WI38 (cell line): ENCODE measurements at regions not wholly inside any gene's neighbourhood (a gene's known extent, or its start where the extent isn't known, plus 50 kb on each side); places are given as distances from the start of the nearest gene placed in this dataset.

Experiments used
- H3K4me3 ChIP-seq: 2 replicates; pipeline ENCODE4 v1.5.1; 2011; ENCODE audit warnings: low read depth, mild to moderate bottlenecking, control low read depth, low read length
- TF ChIP-seq, protein P1 (sequence below): IDR thresholded peaks from 2 replicates; pipeline ENCODE4 v1.5.1; 2012; ENCODE audit warnings: low read depth, mild to moderate bottlenecking, control low read depth, low read length

DNA sequence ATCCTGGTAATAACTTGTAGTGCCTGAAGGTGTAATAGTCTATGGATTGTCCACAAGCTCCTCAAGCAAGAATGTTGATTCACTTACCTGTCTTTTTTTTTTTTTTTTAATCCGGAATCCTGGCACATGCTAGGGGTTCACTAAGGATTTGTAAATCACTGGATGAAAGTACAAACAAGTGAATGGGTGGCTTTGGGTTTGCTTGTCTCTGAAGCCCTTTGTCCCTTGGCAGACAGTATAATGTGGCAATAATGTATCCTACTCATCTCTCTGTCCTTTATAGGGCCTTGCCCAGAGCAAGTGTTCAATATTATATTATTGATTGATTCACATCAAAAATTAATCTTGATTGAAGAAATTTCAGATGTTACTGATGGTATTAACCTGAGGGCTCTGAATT is 334.0 kb upstream of the CPEB2 start:
- TF ChIP-seq, protein P1, sequence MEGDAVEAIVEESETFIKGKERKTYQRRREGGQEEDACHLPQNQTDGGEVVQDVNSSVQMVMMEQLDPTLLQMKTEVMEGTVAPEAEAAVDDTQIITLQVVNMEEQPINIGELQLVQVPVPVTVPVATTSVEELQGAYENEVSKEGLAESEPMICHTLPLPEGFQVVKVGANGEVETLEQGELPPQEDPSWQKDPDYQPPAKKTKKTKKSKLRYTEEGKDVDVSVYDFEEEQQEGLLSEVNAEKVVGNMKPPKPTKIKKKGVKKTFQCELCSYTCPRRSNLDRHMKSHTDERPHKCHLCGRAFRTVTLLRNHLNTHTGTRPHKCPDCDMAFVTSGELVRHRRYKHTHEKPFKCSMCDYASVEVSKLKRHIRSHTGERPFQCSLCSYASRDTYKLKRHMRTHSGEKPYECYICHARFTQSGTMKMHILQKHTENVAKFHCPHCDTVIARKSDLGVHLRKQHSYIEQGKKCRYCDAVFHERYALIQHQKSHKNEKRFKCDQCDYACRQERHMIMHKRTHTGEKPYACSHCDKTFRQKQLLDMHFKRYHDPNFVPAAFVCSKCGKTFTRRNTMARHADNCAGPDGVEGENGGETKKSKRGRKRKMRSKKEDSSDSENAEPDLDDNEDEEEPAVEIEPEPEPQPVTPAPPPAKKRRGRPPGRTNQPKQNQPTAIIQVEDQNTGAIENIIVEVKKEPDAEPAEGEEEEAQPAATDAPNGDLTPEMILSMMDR: no peak
- H3K4me3 ChIP-seq: no peak overlapping the region

DNA sequence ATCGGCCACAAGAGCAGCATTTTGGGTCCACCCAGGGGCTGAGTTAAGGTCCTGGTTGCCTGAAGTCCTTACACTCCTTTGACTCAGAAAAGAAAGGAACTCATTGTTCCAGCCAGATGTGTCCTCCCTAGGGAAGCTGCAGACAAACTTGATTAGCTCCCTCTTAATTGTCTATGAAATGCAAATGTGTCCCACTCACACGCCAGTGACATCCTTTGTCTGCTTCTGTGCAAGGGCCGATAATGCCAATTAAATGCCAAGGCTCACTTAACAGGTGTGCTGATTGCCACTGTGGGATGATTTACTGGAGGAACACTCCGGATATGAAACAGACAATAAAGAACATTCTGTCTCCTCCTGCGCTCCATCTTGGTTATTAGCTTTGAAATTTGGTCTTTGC is 332.9 kb upstream of the CPEB2 start:
- TF ChIP-seq, protein P1: no peak
- H3K4me3 ChIP-seq: no peak overlapping the region

- no peak overlapping the region for H3K4me3 ChIP-seq
- TF ChIP-seq, protein P1: no peak
Observed at GRCh38 chr4:14671146-14671545, 331.1 kb upstream of the CPEB2 start.

DNA sequence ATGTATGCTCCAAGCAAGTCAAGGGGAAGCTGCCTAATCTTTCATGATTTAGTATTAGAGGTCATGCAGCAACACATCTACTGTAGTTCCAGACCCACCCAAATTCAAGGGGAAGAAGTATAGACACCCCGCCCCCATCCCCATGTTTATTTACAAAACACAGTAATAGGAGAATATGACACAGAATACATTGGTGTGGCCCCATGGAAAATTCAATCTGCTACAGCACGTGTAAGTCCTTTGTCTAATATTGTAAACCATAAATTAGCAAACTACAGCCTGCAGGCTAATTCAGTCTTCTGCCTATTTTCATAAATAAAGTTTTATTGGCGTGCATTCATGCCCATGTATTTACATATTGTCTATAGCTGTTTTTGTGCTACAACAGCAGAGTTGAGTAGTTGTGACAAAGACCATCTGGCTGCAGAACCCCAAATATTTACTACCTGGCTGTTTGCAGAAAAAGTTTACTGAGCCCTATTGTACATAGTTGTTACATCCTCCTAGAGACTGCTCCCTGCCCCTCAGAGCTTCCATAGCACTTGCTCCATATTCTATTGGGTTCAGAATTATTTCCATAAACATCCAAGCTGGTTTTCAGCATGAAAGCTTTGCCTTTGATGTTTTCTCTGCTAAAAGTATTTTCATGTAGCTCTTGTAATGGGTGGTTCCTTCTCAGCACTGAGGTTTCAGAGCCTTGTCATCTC is 326.8 kb upstream of the CPEB2 start:
- H3K4me3 ChIP-seq: no peak overlapping the region
- TF ChIP-seq, protein P1: no peak

DNA sequence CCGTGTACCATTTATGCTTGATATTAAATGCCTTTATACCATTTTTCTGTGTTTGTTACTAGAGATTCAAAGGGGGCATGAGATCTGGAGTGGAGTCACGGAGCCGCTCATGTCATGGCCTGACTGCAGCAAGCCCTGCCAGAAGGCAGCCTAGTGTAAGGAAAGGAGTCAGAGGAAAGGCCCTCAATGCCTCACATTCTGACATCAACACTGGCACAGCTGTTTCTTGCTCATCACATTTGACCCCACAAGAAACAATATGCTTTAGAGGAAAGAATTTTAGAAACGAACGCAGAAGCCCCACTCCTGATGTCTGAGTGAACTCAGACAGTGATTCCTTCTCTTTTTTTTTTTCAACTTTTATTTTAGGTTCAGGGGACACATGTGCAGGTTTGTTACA is 322.4 kb upstream of the CPEB2 start:
- no peak overlapping the region for H3K4me3 ChIP-seq
- TF ChIP-seq, protein P1: no peak

DNA sequence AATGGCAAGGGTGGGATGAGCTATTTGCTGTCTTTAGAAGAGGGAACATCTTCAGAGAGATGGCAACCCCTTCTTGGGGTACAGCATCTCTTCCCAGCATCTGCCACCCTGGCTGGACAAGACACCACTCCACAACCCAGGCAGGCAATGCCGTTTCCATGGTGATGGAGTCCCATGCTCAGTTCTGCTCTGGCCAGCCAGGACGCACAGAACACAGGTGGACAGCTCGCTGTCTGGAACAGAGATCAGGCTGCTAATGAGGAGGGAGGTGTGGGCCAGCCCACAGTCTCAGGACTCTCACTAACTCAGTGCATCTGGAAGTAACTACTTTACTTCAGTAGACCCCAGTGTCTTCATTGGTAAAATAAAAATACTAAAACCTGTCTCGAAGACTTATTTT is 321.0 kb upstream of the CPEB2 start:
- TF ChIP-seq, protein P1: no peak
- no peak overlapping the region for H3K4me3 ChIP-seq

DNA sequence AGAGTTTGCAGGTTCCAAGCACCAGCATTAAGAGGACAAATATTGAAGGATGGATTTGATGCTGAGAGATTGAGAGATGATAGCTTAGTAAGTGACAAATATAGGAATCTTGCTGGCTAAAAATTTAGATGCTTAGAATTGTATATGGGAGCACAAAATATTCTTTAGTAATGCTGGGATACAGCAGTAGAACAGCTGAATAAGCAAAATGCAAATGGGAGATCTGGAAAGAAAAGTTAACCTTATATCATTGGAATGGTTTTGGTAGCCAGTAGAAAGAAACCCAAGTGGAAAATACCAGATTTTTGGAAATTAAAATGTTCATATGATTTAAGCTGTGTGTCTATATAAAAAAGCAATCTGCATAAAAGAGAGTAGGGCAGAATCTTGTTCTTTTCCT is 308.6 kb upstream of the CPEB2 start:
- H3K4me3 ChIP-seq: no peak overlapping the region
- TF ChIP-seq, protein P1: no peak
